ENCODE measurements at regions not wholly inside any gene's neighbourhood (a gene's known extent, or its start where the extent isn't known, plus 50 kb on each side); places are given as distances from the start of the nearest gene placed in this dataset.

DNA sequence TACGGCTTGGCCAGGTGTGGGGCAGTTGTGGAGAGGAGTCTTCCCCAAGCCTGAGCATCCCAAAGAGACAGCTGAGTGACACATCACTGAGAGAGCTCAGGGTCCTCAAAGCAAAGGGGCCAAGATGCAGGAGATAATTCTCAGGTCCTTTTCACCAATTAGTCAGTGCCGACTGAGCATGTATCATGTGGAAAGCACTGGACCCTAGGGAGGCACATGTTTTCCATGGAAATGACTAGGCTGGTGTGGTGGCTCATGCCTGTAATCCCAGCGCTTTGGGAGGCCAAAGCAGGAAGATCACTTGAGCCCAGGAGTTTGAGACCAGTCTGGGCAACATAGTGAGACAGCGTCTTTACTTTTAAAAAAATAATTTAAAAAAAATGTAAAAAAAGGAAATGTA lies 67.3 kb upstream of the PRPS1 start:
- no peak for DNase-seq (ENCODE audit: low spot score)

GRCh38 chrX:107561468-107562215 lies 66.7 kb upstream of the PRPS1 start:
- no peak for DNase-seq (ENCODE audit: low spot score)

DNA sequence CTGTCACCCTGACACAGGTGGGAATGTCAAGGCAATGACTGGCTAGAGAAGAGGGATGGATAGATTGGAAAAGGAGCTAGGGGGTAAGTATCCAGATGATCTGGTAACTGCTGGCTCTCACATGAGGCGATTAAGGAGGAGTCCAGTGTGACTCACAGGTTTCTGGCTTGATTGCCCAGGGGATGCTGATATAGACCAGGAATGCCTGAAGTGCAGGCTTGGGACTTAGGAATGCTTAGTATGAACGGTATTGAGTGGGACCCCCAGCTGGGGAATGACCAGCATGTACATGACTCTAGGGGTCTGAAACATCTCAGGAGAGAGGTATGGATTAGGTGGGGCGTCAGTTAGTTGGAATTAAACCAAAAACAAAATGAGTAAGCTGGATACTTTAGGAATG lies 65.8 kb upstream of the PRPS1 start:
- no peak for DNase-seq (ENCODE audit: low spot score)

GRCh38 chrX:107563824-107564223 lies 64.5 kb upstream of the PRPS1 start:
- no peak for DNase-seq (ENCODE audit: low spot score)

- no peak for DNase-seq (ENCODE audit: low spot score)
These were observed 63.3 kb upstream of the PRPS1 start for GRCh38 chrX:107565015-107565414.

DNA sequence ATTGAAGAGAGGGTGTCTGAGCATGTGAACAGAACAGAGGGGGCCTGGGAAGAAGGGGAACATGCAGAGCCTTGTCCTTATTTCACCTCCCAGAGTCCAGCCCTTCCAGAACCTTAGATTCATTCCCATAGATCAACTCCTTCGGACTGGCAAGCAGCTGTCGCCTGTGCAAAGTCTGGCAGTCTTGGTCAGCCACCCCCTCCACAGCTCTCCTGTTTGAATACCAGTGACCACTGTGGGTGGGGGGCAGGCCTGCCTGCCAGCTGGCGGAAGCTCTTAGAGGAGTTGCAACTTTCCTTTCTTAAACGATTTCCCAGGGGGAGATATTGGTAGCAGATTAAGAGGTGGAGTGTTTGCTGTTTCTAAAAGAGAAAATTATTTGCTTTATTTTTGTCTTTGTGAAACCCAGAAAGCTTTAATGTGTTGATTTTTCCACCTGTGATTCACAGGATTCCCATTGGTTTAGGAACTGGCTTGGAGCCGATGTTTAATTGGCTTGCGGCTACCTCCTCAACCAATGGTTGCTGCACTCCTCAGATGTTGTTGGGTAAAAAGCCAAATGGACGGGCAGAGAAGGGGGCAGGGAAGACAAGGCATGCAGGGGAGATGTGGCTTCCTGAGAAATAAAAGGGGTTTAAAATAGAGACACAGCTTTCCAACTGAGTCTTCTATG lies 62.2 kb upstream of the PRPS1 start:
- no peak for DNase-seq (ENCODE audit: low spot score)

DNA sequence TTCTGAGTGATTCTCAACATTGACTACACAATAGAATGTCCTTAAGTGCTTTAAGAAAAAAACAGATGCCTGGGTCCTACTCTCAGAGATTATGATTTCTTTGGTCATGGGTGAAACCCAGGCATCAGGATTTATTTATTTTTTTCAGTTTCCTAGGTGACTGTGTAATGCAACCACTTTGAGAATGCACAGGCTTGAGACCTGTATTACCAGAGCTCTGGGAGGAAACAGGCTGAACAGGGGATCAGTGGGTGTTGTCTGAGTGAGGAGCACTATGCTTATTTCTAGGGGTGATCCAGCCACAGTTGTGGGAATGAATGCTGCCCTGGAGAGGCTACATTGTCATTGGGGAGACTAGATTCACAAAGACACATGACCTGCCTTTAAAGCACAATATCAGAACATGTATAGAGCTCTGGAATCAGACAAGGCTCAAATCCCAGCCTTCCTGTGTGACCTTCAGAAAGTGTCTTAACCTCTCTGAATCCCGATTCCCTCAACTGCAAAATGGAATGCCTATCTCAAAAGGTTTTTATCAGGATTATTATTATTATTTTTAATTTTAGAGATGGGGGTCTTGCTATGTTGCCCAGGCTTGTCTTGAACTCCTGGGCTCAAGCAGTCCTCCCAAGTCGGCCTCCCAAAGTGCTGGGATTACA lies 61.6 kb upstream of the PRPS1 start:
- DNase-seq (ENCODE audit: low spot score) = no peak

DNA sequence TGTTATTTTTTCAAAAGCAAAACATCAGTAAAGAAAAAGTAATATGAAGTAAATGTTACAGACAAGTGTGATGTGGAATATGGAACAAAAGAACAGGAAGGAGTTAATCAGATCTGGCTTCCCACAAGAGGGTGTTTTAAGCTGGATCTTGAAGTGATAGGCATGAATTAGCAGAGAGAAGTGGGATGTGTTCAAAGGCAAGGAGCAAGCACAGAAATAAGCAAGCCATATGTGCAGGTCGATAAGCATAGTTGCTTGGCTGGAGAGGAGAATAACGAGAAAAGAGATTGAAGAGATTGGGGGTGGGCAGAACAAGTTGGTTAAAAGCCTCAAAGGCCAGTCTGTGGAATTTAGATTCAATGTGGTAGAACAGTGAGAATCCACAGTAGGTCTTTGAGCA lies 60.9 kb upstream of the PRPS1 start:
- DNase-seq (ENCODE audit: low spot score) = no peak

GRCh38 chrX:107571296-107571998 lies 56.9 kb upstream of the PRPS1 start:
- DNase-seq (ENCODE audit: low spot score) = no peak

DNA sequence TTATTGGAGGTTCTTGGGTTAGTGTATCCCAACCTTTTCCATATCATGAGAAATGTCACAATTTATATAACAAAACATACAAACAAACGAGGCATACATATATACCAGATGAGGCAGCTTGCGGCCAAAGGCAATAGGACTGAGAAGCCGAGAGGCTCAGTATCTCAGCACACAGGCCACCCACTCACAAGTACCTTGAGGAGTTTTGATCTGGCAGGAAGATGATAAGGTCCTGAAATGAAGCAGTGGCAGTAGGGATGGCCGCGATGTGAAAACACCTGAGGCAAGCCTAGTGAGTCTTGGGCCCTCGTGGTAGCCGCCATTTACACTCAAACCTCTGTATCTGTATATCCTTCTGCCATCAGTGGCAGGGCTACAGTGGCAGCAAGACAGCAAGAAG lies 55.3 kb upstream of the PRPS1 start:
- no peak for DNase-seq (ENCODE audit: low spot score)

DNA sequence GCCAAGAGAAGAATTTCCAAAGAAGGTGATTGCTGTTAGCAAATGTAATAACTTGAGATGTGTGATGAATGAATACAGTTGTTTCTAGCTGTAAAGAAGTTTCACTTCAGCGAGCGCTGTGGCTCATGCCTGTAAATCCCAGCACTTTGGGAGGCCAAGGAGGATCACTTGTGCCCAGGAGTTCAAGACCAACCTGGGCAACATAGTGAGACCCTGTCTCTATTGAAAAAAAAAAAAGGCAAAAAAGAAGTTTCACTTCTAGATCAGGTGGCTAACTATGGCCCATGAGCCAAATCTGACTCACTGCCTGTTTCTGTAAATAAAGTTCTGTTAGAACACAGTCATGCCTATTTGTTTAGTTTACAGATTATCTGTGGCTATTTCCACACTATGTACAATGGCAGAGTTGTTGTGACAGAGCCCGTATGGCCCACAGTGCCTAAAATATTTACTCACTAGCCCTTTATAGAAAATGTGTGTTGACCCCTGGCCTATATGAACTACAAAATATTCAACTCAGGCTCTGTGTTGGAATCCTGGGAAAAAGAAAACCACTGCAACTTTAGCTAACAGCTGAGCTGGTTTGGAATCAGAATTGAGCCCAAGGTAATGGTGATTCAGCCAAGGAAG lies 54.1 kb upstream of the PRPS1 start:
- no peak for DNase-seq (ENCODE audit: low spot score)

GRCh38 chrX:107574711-107575110 lies 53.6 kb upstream of the PRPS1 start:
- no peak for DNase-seq (ENCODE audit: low spot score)

- no peak for DNase-seq (ENCODE audit: low spot score)
These were observed 51.9 kb upstream of the PRPS1 start for GRCh38 chrX:107576392-107576791.

DNA sequence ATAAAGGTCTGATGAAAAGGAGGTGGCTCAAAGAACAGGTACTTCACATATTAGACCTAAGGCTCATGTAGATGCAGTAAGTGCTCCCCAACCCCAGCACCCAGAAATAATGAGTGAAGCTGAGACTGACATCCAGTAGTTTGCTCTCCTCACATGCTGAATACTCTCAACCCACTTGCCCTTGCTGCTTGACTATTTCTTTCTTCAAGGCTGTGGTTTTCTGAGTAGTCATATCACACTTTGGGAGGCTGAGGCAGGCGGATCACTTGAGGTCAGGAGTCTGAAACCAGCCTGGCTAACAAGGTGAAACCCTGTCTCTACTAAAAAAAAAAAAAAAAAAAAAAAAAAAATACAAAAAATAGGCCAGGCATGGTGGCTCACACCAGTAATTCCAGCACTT lies 51.5 kb upstream of the PRPS1 start:
- DNase-seq (ENCODE audit: low spot score) = no peak

DNA sequence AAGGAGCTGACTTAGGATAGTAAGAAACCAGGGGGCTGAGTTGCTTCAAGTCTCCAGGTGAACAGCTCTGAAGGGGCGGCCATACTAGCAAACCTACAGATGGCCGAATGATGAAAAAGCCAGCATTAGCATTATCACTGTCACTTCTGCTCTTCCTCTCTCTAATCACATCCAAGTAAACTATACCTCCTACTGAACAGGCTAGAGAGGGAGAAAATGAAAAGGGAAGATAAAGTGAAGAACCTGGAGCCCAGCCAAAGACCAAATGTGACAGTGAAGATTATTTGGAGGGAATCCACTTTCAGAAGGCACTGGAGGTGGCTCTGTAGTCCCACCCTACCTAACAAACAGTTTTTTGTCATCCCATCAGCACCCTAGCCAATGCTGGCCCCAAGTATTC lies 50.4 kb upstream of the PRPS1 start:
- no peak for DNase-seq (ENCODE audit: low spot score)
